ENCODE measurements at regions not wholly inside any gene's neighbourhood (a gene's known extent, or its start where the extent isn't known, plus 50 kb on each side); places are given as distances from the start of the nearest gene placed in this dataset.

- TF ChIP-seq FOXJ3 (CRISPR knock-in tag; IDR thresholded peaks at IDR 0.05) (no peak), CTCF (IDR thresholded peaks at IDR 0.05 in 2 of 3, conservative IDR thresholded peaks at IDR 0.05 in 1 of 3; ENCODE audit: insufficient read depth in 2 of 3, low read depth in 1 of 3, low read length in 3 of 3) (no peak), RUNX1 (IDR thresholded peaks at IDR 0.05; ENCODE audit: low read depth) (no peak), ESRRA (IDR thresholded peaks at IDR 0.05; ENCODE audit: borderline replicate concordance, low read depth) (no peak), ZNF253 (CRISPR knock-in tag; conservative IDR thresholded peaks at IDR 0.05) (no peak), KDM4B (IDR thresholded peaks at IDR 0.05; ENCODE audit: borderline replicate concordance in 2 of 2, low read depth in 1 of 2) (no peak), POLR2A (conservative IDR thresholded peaks at IDR 0.05) (no peak), POLR2AphosphoS5 (IDR thresholded peaks at IDR 0.05; ENCODE audit: control insufficient read depth, insufficient read depth, low read depth, low read length) (no peak), GTF2F1 (IDR thresholded peaks at IDR 0.05; ENCODE audit: low read depth, low read length) (no peak), HNRNPH1 (optimal IDR thresholded peaks at IDR 0.05; ENCODE audit: low read depth, low read length) (no peak), NFIC (IDR thresholded peaks at IDR 0.05) (no peak), ARID3B (CRISPR knock-in tag; IDR thresholded peaks at IDR 0.05; ENCODE audit: borderline replicate concordance) (no peak), REST (IDR thresholded peaks at IDR 0.05; ENCODE audit: borderline replicate concordance) (no peak), REST (CRISPR knock-in tag; IDR thresholded peaks at IDR 0.05; ENCODE audit: low read depth) (no peak)
These were observed 171.0 kb upstream of the FOXN3 start for GRCh38 chr14:89588016-89588415.
